ENCODE measurements at regions not wholly inside any gene's neighbourhood (a gene's known extent, or its start where the extent isn't known, plus 50 kb on each side); places are given as distances from the start of the nearest gene placed in this dataset.

- TF ChIP-seq PATZ1 (tag by site-specific recombination; IDR thresholded peaks at IDR 0.05) (0 out of 2 replicates have a peak, but pooled peaks have one; percentile 46), ZNF335 (tag by site-specific recombination; conservative IDR thresholded peaks at IDR 0.05) (peak; percentile 55), SCRT2 (tag by site-specific recombination; IDR thresholded peaks at IDR 0.05) (peak; percentile 95), ZNF426 (tag by site-specific recombination; IDR thresholded peaks at IDR 0.05) (no peak), ZNF707 (tag by site-specific recombination; IDR thresholded peaks at IDR 0.05) (no peak), ZNF157 (tag by site-specific recombination; IDR thresholded peaks at IDR 0.05) (no peak), ZNF560 (tag by site-specific recombination; IDR thresholded peaks at IDR 0.05; ENCODE audit: borderline replicate concordance) (no peak), ZNF670 (tag by site-specific recombination; IDR thresholded peaks at IDR 0.05; ENCODE audit: low read depth) (no peak), ZBTB20 (tag by site-specific recombination; IDR thresholded peaks at IDR 0.05) (0 out of 2 replicates have a peak, but pooled peaks have one; percentile 17), SCRT1 (tag by site-specific recombination; IDR thresholded peaks at IDR 0.05; ENCODE audit: borderline replicate concordance) (peak; percentile 55; the same call in 1 of the 2 replicates), ZNF133 (tag by site-specific recombination; IDR thresholded peaks at IDR 0.05) (no peak)
Measured at GRCh38 chr13:60267498-60268202, 103.9 kb upstream of the DIAPH3 start (continued).

DNA sequence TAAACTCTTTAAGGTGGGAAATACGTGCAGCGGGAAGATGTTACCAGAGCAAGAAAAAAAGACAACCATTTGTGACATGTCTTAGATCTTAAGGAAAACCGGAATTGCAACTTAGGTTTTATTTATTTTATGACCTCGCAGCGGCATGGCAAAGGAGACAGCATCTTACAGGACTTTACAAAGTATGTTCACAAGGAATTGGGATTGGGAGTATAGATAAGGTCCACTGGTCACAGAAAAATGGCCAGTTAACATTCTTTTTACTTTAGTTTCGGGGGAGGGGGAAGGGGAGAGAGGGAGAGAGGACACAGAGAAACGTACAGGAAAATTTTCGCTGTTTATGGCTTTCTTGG is 104.5 kb upstream of the DIAPH3 start:
- no peak overlapping the region for H3K27ac ChIP-seq (ENCODE audit: extremely low read depth, low read depth, low read length)

GRCh38 chr13:60273971-60274527 is 110.3 kb upstream of the DIAPH3 start:
- CTCF ChIA-PET = no interaction called here
- Histone ChIP-seq H3K27ac (ENCODE audit: extremely low read depth, low read depth, low read length) (no peak overlapping the region), H3K9me3 (ENCODE audit: control insufficient read depth, insufficient read depth, low read depth, low read length) (no peaks in the 10 kb centered on the region)
- TF ChIP-seq ZNF169 (tag by site-specific recombination; IDR thresholded peaks at IDR 0.05) (no peak), PRDM1 (tag by site-specific recombination; IDR thresholded peaks at IDR 0.05) (no peak), ZNF837 (tag by site-specific recombination; IDR thresholded peaks at IDR 0.05) (no peak), ZNF785 (tag by site-specific recombination; IDR thresholded peaks at IDR 0.05) (no peak), YY2 (tag by site-specific recombination; IDR thresholded peaks at IDR 0.05) (no peak), HOXC10 (CRISPR knock-in tag; IDR thresholded peaks at IDR 0.05) (no peak), ZNF24 (tag by site-specific recombination; IDR thresholded peaks at IDR 0.05) (no peak), ZNF354C (tag by site-specific recombination; IDR thresholded peaks at IDR 0.05; ENCODE audit: borderline replicate concordance, low read depth) (no peak), BCL11B (tag by site-specific recombination; IDR thresholded peaks at IDR 0.05; ENCODE audit: low read depth) (no peak), ZNF18 (tag by site-specific recombination; IDR thresholded peaks at IDR 0.05) (no peak), ZNF2 (tag by site-specific recombination; IDR thresholded peaks at IDR 0.05) (no peak), ZNF324 (tag by site-specific recombination; IDR thresholded peaks at IDR 0.05) (no peak), ZFHX2 (tag by site-specific recombination; conservative IDR thresholded peaks at IDR 0.05) (no peak), ZNF362 (tag by site-specific recombination; IDR thresholded peaks at IDR 0.05) (no peak), ZNF48 (tag by site-specific recombination; IDR thresholded peaks at IDR 0.05) (no peak), ZSCAN4 (tag by site-specific recombination; IDR thresholded peaks at IDR 0.05) (no peak), KLF8 (tag by site-specific recombination; IDR thresholded peaks at IDR 0.05) (no peak)

More for the DNA sequence above, 104.5 kb upstream of the DIAPH3 start:
- Histone ChIP-seq H3K4me1 (ENCODE audit: control insufficient read depth, insufficient read depth, low read length) (no peaks in the 10 kb centered on the region), H3K4me3 (ENCODE audit: low read depth, low read length) (peak overlapping the region; percentile 44), H3K36me3 (ENCODE audit: control insufficient read depth in 2 of 2, insufficient read depth in 1 of 2, low read length in 2 of 2) (no peaks in the 10 kb centered on the region), H3K9me3 (ENCODE audit: control insufficient read depth, insufficient read depth, low read depth, low read length) (no peaks in the 10 kb centered on the region)
- ChIA-PET POLR2A (no interaction called here), CTCF (no interaction called here)
- TF ChIP-seq ZNF10 (tag by site-specific recombination; IDR thresholded peaks at IDR 0.05) = no peak
- TF ChIP-seq KLF9 (tag by site-specific recombination; IDR thresholded peaks at IDR 0.05; ENCODE audit: low read depth) = no peak
- TF ChIP-seq MEIS1 (CRISPR knock-in tag; IDR thresholded peaks at IDR 0.05; ENCODE audit: borderline replicate concordance) = no peak
- no peak for TF ChIP-seq ZXDB (tag by site-specific recombination; IDR thresholded peaks at IDR 0.05)

More at GRCh38 chr13:60273971-60274527, 110.3 kb upstream of the DIAPH3 start:
- POLR2A ChIA-PET = no interaction called here
- Histone ChIP-seq H3K4me3 (ENCODE audit: low read depth, low read length) (no peak overlapping the region), H3K36me3 (ENCODE audit: control insufficient read depth in 2 of 2, insufficient read depth in 1 of 2, low read length in 2 of 2) (no peaks in the 10 kb centered on the region), H3K4me1 (ENCODE audit: control insufficient read depth, insufficient read depth, low read length) (no peaks in the 10 kb centered on the region)

Measured in HEK293 (cell line).